Stimulated activated CD8-positive, alpha-beta memory T cell treated with anti-CD3 and anti-CD28 coated beads, Interleukin-12 subunit alpha, Interleukin-12 subunit beta, amount 100 ng/mL, for 24 hours (primary cell): ENCODE measurements at regions not wholly inside any gene's neighbourhood (a gene's known extent, or its start where the extent isn't known, plus 50 kb on each side); places are given as distances from the start of the nearest gene placed in this dataset.
"Not testable (repeated sequence)": the region's sequence is repeated elsewhere in the genome, so short reads cannot be mapped to it uniquely, and the experiment has no call there.

ENCODE experiments used
- DNase-seq: peaks from one replicate; pipeline ENCODE4 v3.0.0-alpha.2; 2020; ENCODE audit errors: extremely low read depth

GRCh38 chr11:112643416-112643815 is 317.8 kb upstream of the NCAM1 start:
- no peak for DNase-seq

GRCh38 chr11:112644410-112645131 is 316.6 kb upstream of the NCAM1 start:
- no peak for DNase-seq

GRCh38 chr11:112649856-112650255 is 311.4 kb upstream of the NCAM1 start:
- no peak for DNase-seq

GRCh38 chr11:112650527-112650926 is 310.7 kb upstream of the NCAM1 start:
- DNase-seq, result no peak

GRCh38 chr11:112651386-112651785 is 309.8 kb upstream of the NCAM1 start:
- DNase-seq, result no peak

- no peak for DNase-seq
Observed at GRCh38 chr11:112652786-112653390, 308.3 kb upstream of the NCAM1 start.

GRCh38 chr11:112655371-112655770 is 305.8 kb upstream of the NCAM1 start:
- no peak for DNase-seq

GRCh38 chr11:112656772-112657428 is 304.3 kb upstream of the NCAM1 start:
- no peak for DNase-seq

GRCh38 chr11:112658431-112658878 is 302.8 kb upstream of the NCAM1 start:
- no peak for DNase-seq

GRCh38 chr11:112661146-112661545 is 300.1 kb upstream of the NCAM1 start:
- DNase-seq, result no peak

- DNase-seq, result no peak
Observed at GRCh38 chr11:112661571-112661970, 299.6 kb upstream of the NCAM1 start.

GRCh38 chr11:112662554-112662953 is 298.7 kb upstream of the NCAM1 start:
- DNase-seq, result no peak

- DNase-seq, result no peak
Observed at GRCh38 chr11:112663947-112664634, 297.1 kb upstream of the NCAM1 start.

- no peak for DNase-seq
Observed at GRCh38 chr11:112665291-112665690, 295.9 kb upstream of the NCAM1 start.

- no peak for DNase-seq
Observed at GRCh38 chr11:112666253-112666652, 295.0 kb upstream of the NCAM1 start.

- no peak for DNase-seq
Observed at GRCh38 chr11:112670806-112671570, 290.2 kb upstream of the NCAM1 start.

GRCh38 chr11:112673401-112673800 is 287.8 kb upstream of the NCAM1 start:
- DNase-seq, result not testable (repeated sequence)

GRCh38 chr11:112685111-112685510 is 276.1 kb upstream of the NCAM1 start:
- DNase-seq, result no peak

GRCh38 chr11:112689851-112690250 is 271.4 kb upstream of the NCAM1 start:
- DNase-seq, result no peak

GRCh38 chr11:112693781-112694180 is 267.4 kb upstream of the NCAM1 start:
- DNase-seq, result no peak

GRCh38 chr11:112694245-112694644 is 267.0 kb upstream of the NCAM1 start:
- DNase-seq, result no peak

GRCh38 chr11:112694813-112695212 is 266.4 kb upstream of the NCAM1 start:
- no peak for DNase-seq
